PC-9 (cell line): ENCODE measurements at regions not wholly inside any gene's neighbourhood (a gene's known extent, or its start where the extent isn't known, plus 50 kb on each side); places are given as distances from the start of the nearest gene placed in this dataset.
"Not testable (repeated sequence)": the region's sequence is repeated elsewhere in the genome, so short reads cannot be mapped to it uniquely, and the experiment has no call there.

Source experiments
- BruUV-seq: library from RNA; stranded (reverse); fragments of 400-500 nt; replicated peaks from 2 replicates; lab custom pipeline; 2021; lab: Mats Ljungman, UMichigan
- CTCF ChIA-PET: fragments of 300-600 bp; sonication (Branson Sonifier 250); formaldehyde crosslinking; loops from one replicate; lab custom pipeline; 2022; ENCODE audit warnings: antibody characterized with exemption; lab: Charles Lee
- POLR2A ChIA-PET: fragments of 300-600 bp; sonication (Branson Sonifier 250); formaldehyde crosslinking; loops from one replicate; lab custom pipeline; 2022; ENCODE audit warnings: antibody characterized with exemption; ENCODE audit not compliant: unreplicated experiment; lab: Charles Lee
- DNase-seq, 2 experiments: peaks; one replicate each; pipeline versions ENCODE4 v3.0.0 to v3.0.0-alpha.2; 2015 to 2022; ENCODE audit warnings: mixed read lengths in 1 of 2
- H2AFZ ChIP-seq: fragments of 200-600 bp; sonication (generic); 2 replicates; pipeline ENCODE4 v1.8.1; 2017; ENCODE audit warnings: antibody characterized with exemption
- H3F3A ChIP-seq: fragments of 200-600 bp; sonication (generic); 2 replicates; pipeline ENCODE4 v1.8.1; 2017; ENCODE audit warnings: antibody characterized with exemption, mild to moderate bottlenecking, low read depth; ENCODE audit not compliant: insufficient read depth
- H3K27ac ChIP-seq: fragments of 200-600 bp; sonication (generic); 2 replicates; pipeline ENCODE4 v1.6.1; 2016; ENCODE audit warnings: mixed run types
- H3K27me3 ChIP-seq: fragments of 200-600 bp; sonication (generic); 2 replicates; pipeline ENCODE4 v1.6.1; 2016; ENCODE audit warnings: low read depth, mixed run types; ENCODE audit not compliant: insufficient read depth
- H3K36me3 ChIP-seq: fragments of 200-600 bp; sonication (generic); 2 replicates; pipeline ENCODE4 v1.6.1; 2016; ENCODE audit warnings: low read depth, mixed run types
- H3K4me1 ChIP-seq: fragments of 200-600 bp; sonication (generic); replicated peaks from 2 replicates; pipeline ENCODE4 v1.6.1; 2016; ENCODE audit warnings: mixed run types; ENCODE audit not compliant: insufficient read depth
- H3K4me2 ChIP-seq: fragments of 200-600 bp; sonication (generic); 2 replicates; pipeline ENCODE4 v1.6.1; 2017; ENCODE audit warnings: mixed run types
- H3K4me3 ChIP-seq: fragments of 200-600 bp; sonication (generic); 2 replicates; pipeline ENCODE4 v1.6.1; 2016; ENCODE audit warnings: mixed run types
- H3K79me2 ChIP-seq: fragments of 200-600 bp; sonication (generic); 2 replicates; pipeline ENCODE4 v1.6.1; 2017; ENCODE audit warnings: low read depth, mixed run types
- H3K9me2 ChIP-seq: fragments of 200-600 bp; sonication (generic); 2 replicates; pipeline ENCODE4 v1.8.1; 2017; ENCODE audit warnings: mild to moderate bottlenecking; ENCODE audit not compliant: insufficient read depth
- H3K9me3 ChIP-seq: fragments of 200-600 bp; sonication (generic); 2 replicates; pipeline ENCODE4 v1.8.1; 2016; ENCODE audit warnings: low read depth; ENCODE audit not compliant: insufficient read depth
- H4K20me1 ChIP-seq: fragments of 200-600 bp; sonication (generic); 2 replicates; pipeline ENCODE4 v1.8.1; 2017; ENCODE audit not compliant: insufficient read depth
- CTCF ChIP-seq: fragments of 200-600 bp; sonication (generic); conservative IDR thresholded peaks from 2 replicates; pipeline ENCODE4 v1.6.1; 2017; ENCODE audit warnings: mixed run types, antibody characterized with exemption, mild to moderate bottlenecking, moderate library complexity
- EZH2 ChIP-seq: fragments of 200-600 bp; sonication (generic); IDR thresholded peaks from 2 replicates; pipeline ENCODE4 v1.8.0; 2017; ENCODE audit warnings: antibody characterized with exemption, low read depth
- intact Hi-C: fragments of 100-400 bp; cut with micrococcal nuclease; formaldehyde crosslinking; loops from one replicate; pipeline ENCODE4 v1.10.0; 2022; ENCODE audit not compliant: unreplicated experiment

GRCh38 chr3:94811836-94812235 lies 749.0 kb downstream of the NSUN3 start:
- Histone ChIP-seq H4K20me1 (no peaks in the 10 kb centered on the region), H3K27ac (no peak overlapping the region), H3K4me2 (no peak overlapping the region), H3K36me3 (no peaks in the 10 kb centered on the region), H3K4me3 (no peak overlapping the region), H2AFZ (no peak overlapping the region), H3K27me3 (no peaks in the 10 kb centered on the region), H3K79me2 (no peaks in the 10 kb centered on the region), H3K9me2 (no peaks in the 10 kb centered on the region), H3K9me3 (no peaks in the 10 kb centered on the region), H3K4me1 (no peaks in the 10 kb centered on the region), H3F3A (no peaks in the 10 kb centered on the region)
- peak in 1 of 2 experiments; percentile 8 for DNase-seq
- TF ChIP-seq CTCF (no peak), EZH2 (no peak)
- no TSS peak for BruUV-seq
- intact Hi-C loops, result no loop called here
- ChIA-PET CTCF (no interaction called here), POLR2A (interaction anchor here (0.6 kb wide), 1 partner anchor 117 kb away, joined by 3 read pairs; no protein-coding TSS in a partner anchor)

GRCh38 chr3:94821241-94821640 lies 758.4 kb downstream of the NSUN3 start:
- POLR2A ChIA-PET, result no interaction called here
- TF ChIP-seq EZH2, result no peak
- no TSS peak for BruUV-seq
- Histone ChIP-seq H3F3A (no peaks in the 10 kb centered on the region), H2AFZ (no peak overlapping the region), H3K4me1 (no peaks in the 10 kb centered on the region), H3K79me2 (no peaks in the 10 kb centered on the region), H3K27ac (no peak overlapping the region), H3K36me3 (no peaks in the 10 kb centered on the region), H3K27me3 (no peaks in the 10 kb centered on the region), H4K20me1 (no peaks in the 10 kb centered on the region), H3K9me2 (no peaks in the 10 kb centered on the region; the same call in 1 of the 2 replicates), H3K4me3 (no peak overlapping the region), H3K9me3 (no peaks in the 10 kb centered on the region), H3K4me2 (no peak overlapping the region)
- no peak for DNase-seq
- intact Hi-C loops, result no loop called here
- CTCF ChIA-PET, result no interaction called here

- H3K4me3 ChIP-seq, result no peak overlapping the region
- H3K9me3 ChIP-seq, result no peaks in the 10 kb centered on the region
- no peaks in the 10 kb centered on the region for H4K20me1 ChIP-seq
- TF ChIP-seq CTCF, result no peak
- TF ChIP-seq EZH2, result no peak
- BruUV-seq, result no TSS peak
- no peak for DNase-seq
- no peak overlapping the region for H2AFZ ChIP-seq
- H3K4me2 ChIP-seq, result no peak overlapping the region
- intact Hi-C loops, result no loop called here
- H3K27me3 ChIP-seq, result no peaks in the 10 kb centered on the region
- H3K27ac ChIP-seq, result no peak overlapping the region
- no peaks in the 10 kb centered on the region for H3K36me3 ChIP-seq
- no peaks in the 10 kb centered on the region for H3K4me1 ChIP-seq
- CTCF ChIA-PET, result no interaction called here
- H3K79me2 ChIP-seq, result no peaks in the 10 kb centered on the region
- POLR2A ChIA-PET, result no interaction called here
- H3F3A ChIP-seq, result no peaks in the 10 kb centered on the region
- H3K9me2 ChIP-seq, result no peaks in the 10 kb centered on the region; the same call in 1 of the 2 replicates
Measured at GRCh38 chr3:94822298-94822697, 759.4 kb downstream of the NSUN3 start.

- DNase-seq, H3K36me3 ChIP-seq, POLR2A ChIA-PET, H3K27me3 ChIP-seq, H3K9me2 ChIP-seq, H3K27ac ChIP-seq, intact Hi-C loops, H2AFZ ChIP-seq, H3K4me1 ChIP-seq, H3F3A ChIP-seq, H4K20me1 ChIP-seq, H3K79me2 ChIP-seq, H3K9me3 ChIP-seq, H3K4me3 ChIP-seq, CTCF ChIA-PET, BruUV-seq, H3K4me2 ChIP-seq: not testable (repeated sequence)
Measured at GRCh38 chr3:94846251-94846650, 783.4 kb downstream of the NSUN3 start.
